HFFc6 (cell line): ENCODE measurements at regions not wholly inside any gene's neighbourhood (a gene's known extent, or its start where the extent isn't known, plus 50 kb on each side); places are given as distances from the start of the nearest gene placed in this dataset.

ENCODE experiments used
- DNase-seq: peaks from one replicate; pipeline ENCODE4 v3.0.0-alpha.2; 2018
- H3K27ac Mint-ChIP-seq: 2 replicates; pipeline ENCODE4 v1.8.0; 2020; ENCODE audit warnings: mild to moderate bottlenecking, mixed read lengths
- H3K27me3 Mint-ChIP-seq: 2 replicates; pipeline ENCODE4 v1.8.0; 2021; ENCODE audit warnings: mild to moderate bottlenecking, moderate library complexity, mixed read lengths; ENCODE audit not compliant: insufficient read depth
- H3K36me3 Mint-ChIP-seq: 2 replicates; pipeline ENCODE4 v1.8.0; 2021; ENCODE audit warnings: low read depth, mixed read lengths
- H3K4me1 Mint-ChIP-seq: 2 replicates; pipeline ENCODE4 v1.8.0; 2020; ENCODE audit warnings: low read depth, mixed read lengths
- H3K4me3 Mint-ChIP-seq: 2 replicates; pipeline ENCODE4 v1.8.0; 2020; ENCODE audit warnings: mild to moderate bottlenecking, moderate library complexity, mixed read lengths
- H3K9me3 Mint-ChIP-seq: 2 replicates; pipeline ENCODE4 v1.8.0; 2020; ENCODE audit warnings: mild to moderate bottlenecking, mixed read lengths
- CTCF ChIP-seq: fragments of 200-600 bp; sonication (generic); IDR thresholded peaks from 2 replicates; pipeline ENCODE4 v1.5.0; 2021; ENCODE audit warnings: antibody characterized with exemption, mild to moderate bottlenecking

DNA sequence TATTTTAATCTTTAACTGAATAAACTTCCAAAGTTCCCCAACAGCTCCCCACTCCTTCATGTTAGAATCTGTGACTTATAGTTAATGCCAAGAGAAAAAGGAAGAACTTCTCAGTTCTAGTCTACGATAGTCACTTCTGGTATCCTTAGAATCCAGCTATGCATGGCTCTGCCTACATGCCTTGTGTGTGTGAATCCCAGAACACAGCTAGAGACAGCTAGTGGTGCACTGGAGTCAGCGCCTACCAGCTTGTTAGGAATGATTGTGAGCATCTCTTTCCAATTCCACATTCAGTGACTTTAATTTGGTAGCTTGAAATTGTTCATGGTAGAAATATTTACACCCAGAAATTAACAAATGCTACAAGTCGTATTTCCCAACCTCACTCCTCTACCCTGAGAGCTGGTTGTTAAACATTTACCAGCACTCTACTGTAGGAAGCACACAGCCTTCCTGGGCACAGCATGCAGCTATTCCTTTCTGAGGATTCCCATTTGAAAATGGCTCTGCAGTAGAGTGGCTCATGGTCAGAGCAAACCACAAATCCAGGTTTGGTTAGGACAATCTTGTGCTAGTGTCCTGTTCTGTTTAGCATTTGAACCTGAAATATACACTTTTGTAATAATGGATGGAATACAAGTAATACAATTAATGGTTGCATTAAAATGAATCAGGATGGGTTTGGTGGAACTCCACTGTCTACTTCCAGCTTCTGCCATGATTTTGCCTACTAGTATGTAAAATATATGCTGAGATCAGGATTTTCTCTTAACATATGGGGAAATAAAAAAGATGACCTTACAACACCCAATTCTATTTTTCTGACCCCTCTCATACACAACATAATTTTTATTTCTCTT, 371.0 kb upstream of the GBE1 start:
- H3K4me1 Mint-ChIP-seq, result no peaks in the 10 kb centered on the region

GRCh38 chr3:82130046-82130445, 368.6 kb upstream of the GBE1 start:
- Mint-ChIP-seq H3K4me3 (no peak overlapping the region), H3K27ac (no peak overlapping the region), H3K9me3 (no peaks in the 10 kb centered on the region), H3K36me3 (no peaks in the 10 kb centered on the region), H3K4me1 (no peaks in the 10 kb centered on the region), H3K27me3 (peaks cover 2% of the 10 kb centered on the region)
- no peak for DNase-seq
- TF ChIP-seq CTCF, result no peak

More for the DNA sequence above, 371.0 kb upstream of the GBE1 start:
- Mint-ChIP-seq H3K36me3 (no peaks in the 10 kb centered on the region), H3K9me3 (no peaks in the 10 kb centered on the region), H3K27me3 (peaks cover 2% of the 10 kb centered on the region), H3K4me3 (no peak overlapping the region), H3K27ac (no peak overlapping the region)
- no peak for TF ChIP-seq CTCF
- no peak for DNase-seq

DNA sequence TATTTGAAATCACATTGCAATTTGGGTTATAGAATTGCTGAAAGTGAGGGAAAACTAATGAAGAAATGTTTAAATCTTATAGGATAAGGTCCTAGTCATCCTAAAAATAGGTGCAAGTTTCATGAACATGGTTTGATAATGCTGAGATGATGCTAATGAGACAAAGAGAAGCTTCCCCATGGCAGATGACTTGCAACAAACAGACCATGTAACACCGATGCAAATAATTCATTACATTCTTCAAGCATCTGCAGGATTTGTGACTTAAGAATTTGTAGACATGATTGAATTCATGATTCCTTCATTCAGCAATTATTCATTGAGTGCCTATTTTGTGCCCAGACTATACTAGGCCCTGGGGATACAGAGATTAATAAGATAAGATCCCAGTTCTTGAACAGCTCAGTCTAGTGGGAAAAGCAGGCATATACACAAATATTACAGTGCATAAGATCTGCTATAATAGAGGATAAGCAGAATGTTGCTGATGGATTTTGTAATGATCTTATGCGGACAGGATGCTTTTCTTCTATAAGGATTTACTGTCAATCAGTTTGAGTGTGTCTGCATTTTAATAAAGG, 367.9 kb upstream of the GBE1 start:
- no peak overlapping the region for H3K4me3 Mint-ChIP-seq
- no peak overlapping the region for H3K27ac Mint-ChIP-seq
- H3K27me3 Mint-ChIP-seq, result peaks cover 2% of the 10 kb centered on the region
- H3K4me1 Mint-ChIP-seq, result no peaks in the 10 kb centered on the region
- no peak for TF ChIP-seq CTCF
- no peak for DNase-seq
- no peaks in the 10 kb centered on the region; the same call in 1 of the 2 replicates for H3K9me3 Mint-ChIP-seq
- H3K36me3 Mint-ChIP-seq, result no peaks in the 10 kb centered on the region

- no peaks in the 10 kb centered on the region; the same call in 1 of the 2 replicates for H3K9me3 Mint-ChIP-seq
- no peak overlapping the region for H3K4me3 Mint-ChIP-seq
- H3K27ac Mint-ChIP-seq, result no peak overlapping the region
- H3K27me3 Mint-ChIP-seq, result no peaks in the 10 kb centered on the region; the same call in 1 of the 2 replicates
- no peaks in the 10 kb centered on the region for H3K36me3 Mint-ChIP-seq
- DNase-seq, result no peak
- TF ChIP-seq CTCF, result no peak
- H3K4me1 Mint-ChIP-seq, result no peaks in the 10 kb centered on the region
These were observed 366.8 kb upstream of the GBE1 start for GRCh38 chr3:82128271-82128670.

- Mint-ChIP-seq H3K36me3 (no peaks in the 10 kb centered on the region), H3K4me3 (no peak overlapping the region), H3K9me3 (no peaks in the 10 kb centered on the region; the same call in 1 of the 2 replicates), H3K27ac (no peak overlapping the region), H3K4me1 (no peaks in the 10 kb centered on the region), H3K27me3 (peaks cover 1% of the 10 kb centered on the region; the same call in 1 of the 2 replicates)
- no peak for DNase-seq
- no peak for TF ChIP-seq CTCF
These were observed 361.3 kb upstream of the GBE1 start for GRCh38 chr3:82122554-82123345.
